ENCODE measurements at regions not wholly inside any gene's neighbourhood (a gene's known extent, or its start where the extent isn't known, plus 50 kb on each side); places are given as distances from the start of the nearest gene placed in this dataset.

GRCh38 chr16:9308356-9308801 lies 216.9 kb downstream of the HAPSTR1 start:
- TF ChIP-seq RARB (CRISPR knock-in tag; IDR thresholded peaks at IDR 0.05) (no peak), ZFP30 (CRISPR knock-in tag; IDR thresholded peaks at IDR 0.05) (no peak)

Data from SK-N-SH treated with all-trans-retinoic acid at 6 μM for 48 hours (cell line).